MM.1S (cell line): ENCODE measurements at regions not wholly inside any gene's neighbourhood (a gene's known extent, or its start where the extent isn't known, plus 50 kb on each side); places are given as distances from the start of the nearest gene placed in this dataset.

ENCODE experiments used
- DNase-seq: peaks from one replicate; pipeline ENCODE4 v3.0.0-alpha.2; 2015
- H2AFZ ChIP-seq: fragments of 300-600 bp; sonication (generic); 2 replicates; pipeline ENCODE4 v1.6.0; 2016; ENCODE audit warnings: antibody characterized with exemption, low read length
- H3F3A ChIP-seq: fragments of 300-600 bp; sonication (generic); 2 replicates; pipeline ENCODE4 v1.6.1; 2016; ENCODE audit warnings: mild to moderate bottlenecking, antibody characterized with exemption, low read length, moderate library complexity, mixed read lengths; ENCODE audit not compliant: insufficient read depth
- H3K27ac ChIP-seq: fragments of 300-600 bp; sonication (generic); 2 replicates; pipeline ENCODE4 v1.5.1; 2016; ENCODE audit warnings: mild to moderate bottlenecking, low read length
- H3K27me3 ChIP-seq: fragments of 300-600 bp; sonication (generic); replicated peaks from 2 replicates; pipeline ENCODE4 v1.6.0; 2016; ENCODE audit warnings: low read length; ENCODE audit not compliant: insufficient read depth
- H3K36me3 ChIP-seq: fragments of 300-600 bp; sonication (generic); replicated peaks from 2 replicates; pipeline ENCODE4 v1.6.1; 2016; ENCODE audit warnings: mild to moderate bottlenecking, low read length, mixed read lengths; ENCODE audit not compliant: insufficient read depth
- H3K4me1 ChIP-seq: fragments of 300-600 bp; sonication (generic); 2 replicates; pipeline ENCODE4 v1.6.1; 2016; ENCODE audit warnings: low read length, mixed read lengths
- H3K4me2 ChIP-seq: fragments of 300-600 bp; sonication (generic); 2 replicates; pipeline ENCODE4 v1.6.0; 2016; ENCODE audit warnings: low read depth, low read length
- H3K4me3 ChIP-seq: fragments of 300-600 bp; sonication (generic); 2 replicates; pipeline ENCODE4 v1.5.1; 2016; ENCODE audit warnings: low read length, mixed read lengths
- H3K79me2 ChIP-seq: fragments of 300-600 bp; sonication (generic); 2 replicates; pipeline ENCODE4 v1.6.1; 2016; ENCODE audit warnings: mixed run types, low read length, mixed read lengths
- H3K9ac ChIP-seq: fragments of 300-600 bp; sonication (generic); 2 replicates; pipeline ENCODE4 v1.6.1; 2016; ENCODE audit warnings: low read length, mixed read lengths
- H3K9me2 ChIP-seq: fragments of 300-600 bp; sonication (generic); replicated peaks from 2 replicates; pipeline ENCODE4 v1.6.1; 2016; ENCODE audit warnings: mild to moderate bottlenecking, low read length, mixed read lengths; ENCODE audit not compliant: insufficient read depth
- H3K9me3 ChIP-seq: fragments of 300-600 bp; sonication (generic); replicated peaks from 2 replicates; pipeline ENCODE4 v1.6.1; 2016; ENCODE audit warnings: mild to moderate bottlenecking, low read length, mixed read lengths; ENCODE audit not compliant: insufficient read depth
- H4K20me1 ChIP-seq: fragments of 300-600 bp; sonication (generic); 2 replicates; pipeline ENCODE4 v1.6.1; 2016; ENCODE audit warnings: mild to moderate bottlenecking, low read length, moderate library complexity, mixed read lengths; ENCODE audit not compliant: insufficient read depth
- CTCF ChIP-seq: fragments of 300-600 bp; sonication (generic); IDR thresholded peaks from 2 replicates; pipeline ENCODE4 v1.5.1; 2016; ENCODE audit warnings: antibody characterized with exemption, low read length, mixed read lengths
- EZH2 ChIP-seq: fragments of 300-600 bp; sonication (generic); optimal IDR thresholded peaks from 2 replicates; pipeline ENCODE3; 2017; ENCODE audit warnings: low read depth, mild to moderate bottlenecking, antibody characterized with exemption, low read length, mixed read lengths
- EZH2phosphoT487 ChIP-seq: fragments of 300-600 bp; sonication (generic); IDR thresholded peaks from 2 replicates; pipeline ENCODE4 v1.6.1; 2018; ENCODE audit warnings: antibody characterized with exemption, low read length

- H2AFZ ChIP-seq, result no peak overlapping the region
Measured at GRCh38 chr10:125515571-125515970, 167.4 kb downstream of the TEX36 start.

GRCh38 chr10:125514206-125515162, 168.5 kb downstream of the TEX36 start:
- Histone ChIP-seq H3K9ac (no peak overlapping the region), H3K27me3 (no peaks in the 10 kb centered on the region; the same call in 1 of the 2 replicates), H3K4me3 (no peak overlapping the region), H3K9me3 (no peaks in the 10 kb centered on the region), H3K36me3 (no peaks in the 10 kb centered on the region), H3F3A (no peaks in the 10 kb centered on the region), H3K79me2 (no peaks in the 10 kb centered on the region), H3K9me2 (no peaks in the 10 kb centered on the region), H3K4me2 (no peak overlapping the region), H2AFZ (no peak overlapping the region), H4K20me1 (no peaks in the 10 kb centered on the region), H3K4me1 (no peaks in the 10 kb centered on the region), H3K27ac (no peak overlapping the region)
- DNase-seq, result no peak
- TF ChIP-seq CTCF (no peak), EZH2phosphoT487 (no peak), EZH2 (no peak)

More at GRCh38 chr10:125515571-125515970, 167.4 kb downstream of the TEX36 start:
- no peak overlapping the region for H3K27ac ChIP-seq
- no peaks in the 10 kb centered on the region for H3F3A ChIP-seq
- H3K4me3 ChIP-seq, result no peak overlapping the region
- H3K27me3 ChIP-seq, result no peaks in the 10 kb centered on the region; the same call in 1 of the 2 replicates
- no peak overlapping the region for H3K9ac ChIP-seq
- no peaks in the 10 kb centered on the region for H3K36me3 ChIP-seq
- TF ChIP-seq CTCF, result no peak
- TF ChIP-seq EZH2, result no peak
- no peak for TF ChIP-seq EZH2phosphoT487
- no peaks in the 10 kb centered on the region for H3K9me2 ChIP-seq
- H3K4me2 ChIP-seq, result no peak overlapping the region
- H3K9me3 ChIP-seq, result no peaks in the 10 kb centered on the region
- DNase-seq, result no peak
- no peaks in the 10 kb centered on the region for H3K79me2 ChIP-seq
- H3K4me1 ChIP-seq, result no peaks in the 10 kb centered on the region
- no peaks in the 10 kb centered on the region for H4K20me1 ChIP-seq

- Histone ChIP-seq H3K4me1 (no peaks in the 10 kb centered on the region), H3K36me3 (no peaks in the 10 kb centered on the region), H3K27me3 (no peaks in the 10 kb centered on the region; the same call in 1 of the 2 replicates), H3K9ac (no peak overlapping the region), H3K9me2 (no peaks in the 10 kb centered on the region), H2AFZ (no peak overlapping the region), H3K79me2 (no peaks in the 10 kb centered on the region), H3K4me2 (no peak overlapping the region), H3K9me3 (no peaks in the 10 kb centered on the region), H3F3A (no peaks in the 10 kb centered on the region), H3K4me3 (no peak overlapping the region), H3K27ac (no peak overlapping the region), H4K20me1 (no peaks in the 10 kb centered on the region)
- TF ChIP-seq EZH2phosphoT487 (no peak), CTCF (no peak), EZH2 (no peak)
- DNase-seq, result no peak
Measured at GRCh38 chr10:125513429-125514182, 169.4 kb downstream of the TEX36 start.
